Nephron (organoid): ENCODE measurements at regions not wholly inside any gene's neighbourhood (a gene's known extent, or its start where the extent isn't known, plus 50 kb on each side); places are given as distances from the start of the nearest gene placed in this dataset.

Experiments
- H3K27ac Mint-ChIP-seq, 3 experiments: 2 replicates each; pipeline ENCODE4 v1.8.0; 2020; ENCODE audit warnings: mixed read lengths in 3 of 3, mild to moderate bottlenecking in 2 of 3, moderate library complexity in 1 of 3
- H3K27me3 Mint-ChIP-seq: 2 replicates; pipeline ENCODE4 v1.8.0; 2021; ENCODE audit warnings: low read depth, mild to moderate bottlenecking, moderate library complexity, mixed read lengths
- H3K36me3 Mint-ChIP-seq: 2 replicates; pipeline ENCODE4 v1.8.0; 2020; ENCODE audit warnings: low read depth, mixed read lengths
- H3K4me1 Mint-ChIP-seq: 2 replicates; pipeline ENCODE4 v1.8.0; 2020; ENCODE audit warnings: mixed read lengths
- H3K4me3 Mint-ChIP-seq, 3 experiments: 2 replicates each; pipeline ENCODE4 v1.8.0; 2020; ENCODE audit warnings: mild to moderate bottlenecking in 3 of 3, mixed read lengths in 3 of 3, moderate library complexity in 2 of 3
- H3K9me3 Mint-ChIP-seq: 2 replicates; pipeline ENCODE4 v1.8.0; 2020; ENCODE audit warnings: mixed read lengths
- TF ChIP-seq, protein P1 (sequence below), 3 experiments: fragments of 200-600 bp; sonication (generic); IDR thresholded peaks; one replicate each; pipeline ENCODE4 v1.5.0; 2021; ENCODE audit warnings: antibody characterized with exemption in 3 of 3; ENCODE audit not compliant: unreplicated experiment in 3 of 3

DNA sequence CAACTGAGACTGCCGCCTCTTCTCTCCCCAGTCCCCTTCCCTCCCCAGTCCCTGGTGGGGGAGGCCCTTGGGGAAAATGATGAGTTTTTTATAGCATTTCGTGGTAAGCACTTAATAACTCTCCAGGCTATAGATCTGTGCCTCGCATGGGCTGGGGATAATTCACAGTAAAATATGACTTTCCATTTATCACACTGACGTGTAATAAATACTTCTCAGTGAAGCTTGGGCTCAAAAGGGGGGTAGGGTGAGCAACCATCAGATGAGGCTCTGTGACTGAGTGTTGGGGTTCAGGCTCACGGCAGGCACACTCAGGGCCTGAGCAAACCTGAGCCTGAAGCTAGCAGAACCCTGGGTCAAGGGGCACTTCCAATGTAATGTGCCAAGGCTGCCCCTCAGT, 101.6 kb downstream of the CCT6B start:
- H3K4me1 Mint-ChIP-seq, result peaks cover 1% of the 10 kb centered on the region
- H3K4me3 Mint-ChIP-seq, result no peak overlapping the region
- H3K9me3 Mint-ChIP-seq, result no peaks in the 10 kb centered on the region
- H3K27ac Mint-ChIP-seq, result no peak overlapping the region
- TF ChIP-seq, protein P1, sequence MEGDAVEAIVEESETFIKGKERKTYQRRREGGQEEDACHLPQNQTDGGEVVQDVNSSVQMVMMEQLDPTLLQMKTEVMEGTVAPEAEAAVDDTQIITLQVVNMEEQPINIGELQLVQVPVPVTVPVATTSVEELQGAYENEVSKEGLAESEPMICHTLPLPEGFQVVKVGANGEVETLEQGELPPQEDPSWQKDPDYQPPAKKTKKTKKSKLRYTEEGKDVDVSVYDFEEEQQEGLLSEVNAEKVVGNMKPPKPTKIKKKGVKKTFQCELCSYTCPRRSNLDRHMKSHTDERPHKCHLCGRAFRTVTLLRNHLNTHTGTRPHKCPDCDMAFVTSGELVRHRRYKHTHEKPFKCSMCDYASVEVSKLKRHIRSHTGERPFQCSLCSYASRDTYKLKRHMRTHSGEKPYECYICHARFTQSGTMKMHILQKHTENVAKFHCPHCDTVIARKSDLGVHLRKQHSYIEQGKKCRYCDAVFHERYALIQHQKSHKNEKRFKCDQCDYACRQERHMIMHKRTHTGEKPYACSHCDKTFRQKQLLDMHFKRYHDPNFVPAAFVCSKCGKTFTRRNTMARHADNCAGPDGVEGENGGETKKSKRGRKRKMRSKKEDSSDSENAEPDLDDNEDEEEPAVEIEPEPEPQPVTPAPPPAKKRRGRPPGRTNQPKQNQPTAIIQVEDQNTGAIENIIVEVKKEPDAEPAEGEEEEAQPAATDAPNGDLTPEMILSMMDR (IDR thresholded peaks at IDR 0.05; ENCODE audit: unreplicated experiment in 3 of 3), result no peak
- peaks cover 18% of the 10 kb centered on the region for H3K27me3 Mint-ChIP-seq
- no peaks in the 10 kb centered on the region for H3K36me3 Mint-ChIP-seq

DNA sequence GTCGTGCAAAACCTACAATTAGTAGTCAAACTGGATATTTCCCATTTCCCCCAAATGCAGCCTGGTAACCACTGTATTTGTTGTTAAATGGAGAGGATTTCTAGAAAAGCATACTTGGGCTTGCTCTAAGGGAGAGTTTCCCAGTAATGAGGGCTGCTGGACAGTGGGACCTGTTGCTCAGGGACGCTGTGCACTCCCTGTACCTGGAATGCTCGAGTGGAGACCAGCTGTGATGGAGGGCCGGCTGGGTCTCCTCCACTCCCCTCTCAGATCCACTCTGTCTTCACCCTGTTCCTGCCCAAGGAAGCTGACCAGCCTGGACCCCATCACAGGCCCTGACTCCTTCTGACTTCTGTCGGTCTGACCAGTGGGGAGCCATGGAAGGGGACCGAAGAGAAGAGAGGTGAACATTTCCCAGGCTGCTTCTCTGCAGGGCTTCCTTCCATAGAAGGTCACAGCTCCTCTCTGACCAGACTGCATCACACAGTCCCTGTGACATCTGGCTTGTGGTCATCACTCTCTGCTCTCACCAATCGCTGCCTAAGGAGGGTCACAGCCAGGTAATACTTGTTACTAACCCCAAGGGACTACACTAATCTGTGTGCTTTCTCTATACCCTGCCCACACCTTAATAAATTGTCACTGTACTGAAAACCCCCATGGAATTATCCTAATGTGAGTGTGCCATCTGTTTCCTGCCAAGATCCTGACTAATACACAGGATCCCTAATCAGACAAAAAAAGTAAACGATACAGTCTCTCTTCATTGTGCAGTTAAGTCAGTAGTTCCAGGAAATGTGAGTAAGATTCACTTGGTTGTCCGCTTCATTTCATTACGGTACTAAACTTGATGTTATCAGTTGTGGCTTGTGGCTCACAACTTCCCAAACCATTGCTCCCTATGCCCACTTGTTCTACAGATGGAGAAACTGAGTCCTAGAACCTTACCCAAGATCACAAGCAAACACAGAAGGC, 102.4 kb downstream of the CCT6B start:
- H3K9me3 Mint-ChIP-seq, result no peaks in the 10 kb centered on the region

DNA sequence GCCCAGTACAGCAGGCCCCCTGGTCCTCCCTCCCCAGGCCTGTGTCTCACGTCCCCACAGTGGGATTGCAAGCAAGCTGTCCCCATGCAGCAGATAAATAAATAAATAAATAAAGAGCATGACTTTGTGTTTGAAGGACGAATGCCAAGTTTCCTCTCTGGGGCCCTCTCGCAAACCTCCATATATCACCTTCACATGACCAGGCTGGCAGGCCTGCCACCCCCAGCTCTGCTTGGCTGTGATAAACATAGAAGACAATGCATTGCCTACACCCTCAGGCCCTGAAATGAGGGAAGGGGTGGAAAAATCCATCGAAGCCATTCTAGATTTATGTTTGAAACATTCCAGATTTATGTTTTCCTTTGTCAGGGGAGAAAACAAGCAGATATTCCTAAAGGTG, 107.3 kb downstream of the CCT6B start:
- peaks cover 15% of the 10 kb centered on the region for H3K27me3 Mint-ChIP-seq
- H3K9me3 Mint-ChIP-seq, result no peaks in the 10 kb centered on the region
- H3K4me1 Mint-ChIP-seq, result peaks cover 7% of the 10 kb centered on the region
- TF ChIP-seq, protein P1 (IDR thresholded peaks at IDR 0.05; ENCODE audit: unreplicated experiment in 3 of 3), result no peak
- H3K36me3 Mint-ChIP-seq, result no peaks in the 10 kb centered on the region
- H3K27ac Mint-ChIP-seq, result no peak overlapping the region
- no peak overlapping the region for H3K4me3 Mint-ChIP-seq

More for the DNA sequence above, 102.4 kb downstream of the CCT6B start:
- H3K27ac Mint-ChIP-seq, result no peak overlapping the region
- H3K27me3 Mint-ChIP-seq, result peaks cover 18% of the 10 kb centered on the region
- H3K4me3 Mint-ChIP-seq, result no peak overlapping the region
- H3K36me3 Mint-ChIP-seq, result no peaks in the 10 kb centered on the region
- TF ChIP-seq, protein P1 (IDR thresholded peaks at IDR 0.05; ENCODE audit: unreplicated experiment in 3 of 3), result no peak
- H3K4me1 Mint-ChIP-seq, result peaks cover 7% of the 10 kb centered on the region

DNA sequence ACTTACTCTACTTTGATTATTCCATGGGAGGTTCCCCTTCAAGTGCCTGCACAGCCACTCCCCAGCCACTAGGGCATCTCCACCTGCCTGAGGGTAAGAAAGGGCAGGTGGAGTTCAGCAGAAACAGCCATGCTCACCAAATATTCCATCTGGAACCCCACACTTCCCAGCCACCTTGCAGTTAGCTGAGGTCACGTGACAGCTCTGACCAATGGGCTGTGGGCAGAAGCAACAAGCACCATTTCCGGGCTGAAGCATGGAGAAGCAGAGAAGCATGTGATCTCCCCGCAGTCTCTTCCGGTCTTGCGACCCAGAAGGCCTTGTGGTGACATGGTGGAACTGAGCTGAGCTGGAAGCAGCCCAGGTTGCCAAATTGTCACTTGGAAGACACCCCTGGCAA, 108.6 kb downstream of the CCT6B start:
- peaks cover 7% of the 10 kb centered on the region for H3K4me1 Mint-ChIP-seq
- no peak overlapping the region for H3K4me3 Mint-ChIP-seq
- H3K27ac Mint-ChIP-seq, result no peak overlapping the region
- H3K9me3 Mint-ChIP-seq, result no peaks in the 10 kb centered on the region
- TF ChIP-seq, protein P1 (IDR thresholded peaks at IDR 0.05; ENCODE audit: unreplicated experiment in 3 of 3), result no peak
- no peaks in the 10 kb centered on the region for H3K36me3 Mint-ChIP-seq
- peaks cover 18% of the 10 kb centered on the region for H3K27me3 Mint-ChIP-seq

DNA sequence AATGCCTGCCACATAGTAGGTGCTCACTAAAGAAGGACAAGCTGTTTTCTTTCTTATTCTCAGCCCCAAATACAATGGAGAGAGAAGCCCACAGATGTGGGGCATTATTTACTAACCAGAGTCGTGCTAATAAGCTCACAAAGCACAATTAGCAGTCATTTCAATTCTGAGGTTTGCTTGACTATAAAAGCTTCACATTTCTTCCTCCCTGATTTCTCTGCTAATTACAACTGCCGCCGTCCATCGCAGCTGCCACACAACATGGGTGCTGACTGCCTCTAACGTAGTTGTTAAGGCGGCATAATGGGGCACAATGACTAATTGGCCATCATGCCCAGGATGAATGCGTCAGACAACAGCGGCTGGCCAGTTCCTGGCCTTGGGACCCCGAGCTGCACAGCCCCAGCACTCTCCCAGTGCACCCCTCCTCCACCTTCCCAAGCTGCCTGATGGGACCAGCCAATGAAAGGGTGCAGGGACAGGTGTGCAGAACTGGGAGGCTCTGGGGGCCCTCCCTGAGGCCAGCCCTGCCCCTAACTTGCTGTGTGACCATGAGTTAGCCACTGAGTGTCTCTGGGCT, 109.2 kb downstream of the CCT6B start:
- H3K9me3 Mint-ChIP-seq, result no peaks in the 10 kb centered on the region
- peaks cover 7% of the 10 kb centered on the region for H3K4me1 Mint-ChIP-seq
- peaks cover 14% of the 10 kb centered on the region for H3K27me3 Mint-ChIP-seq
- H3K4me3 Mint-ChIP-seq, result no peak overlapping the region
- TF ChIP-seq, protein P1 (IDR thresholded peaks at IDR 0.05; ENCODE audit: unreplicated experiment in 3 of 3), result no peak
- H3K36me3 Mint-ChIP-seq, result no peaks in the 10 kb centered on the region
- no peak overlapping the region for H3K27ac Mint-ChIP-seq
